ENCODE measurements at regions not wholly inside any gene's neighbourhood (a gene's known extent, or its start where the extent isn't known, plus 50 kb on each side); places are given as distances from the start of the nearest gene placed in this dataset.

DNA sequence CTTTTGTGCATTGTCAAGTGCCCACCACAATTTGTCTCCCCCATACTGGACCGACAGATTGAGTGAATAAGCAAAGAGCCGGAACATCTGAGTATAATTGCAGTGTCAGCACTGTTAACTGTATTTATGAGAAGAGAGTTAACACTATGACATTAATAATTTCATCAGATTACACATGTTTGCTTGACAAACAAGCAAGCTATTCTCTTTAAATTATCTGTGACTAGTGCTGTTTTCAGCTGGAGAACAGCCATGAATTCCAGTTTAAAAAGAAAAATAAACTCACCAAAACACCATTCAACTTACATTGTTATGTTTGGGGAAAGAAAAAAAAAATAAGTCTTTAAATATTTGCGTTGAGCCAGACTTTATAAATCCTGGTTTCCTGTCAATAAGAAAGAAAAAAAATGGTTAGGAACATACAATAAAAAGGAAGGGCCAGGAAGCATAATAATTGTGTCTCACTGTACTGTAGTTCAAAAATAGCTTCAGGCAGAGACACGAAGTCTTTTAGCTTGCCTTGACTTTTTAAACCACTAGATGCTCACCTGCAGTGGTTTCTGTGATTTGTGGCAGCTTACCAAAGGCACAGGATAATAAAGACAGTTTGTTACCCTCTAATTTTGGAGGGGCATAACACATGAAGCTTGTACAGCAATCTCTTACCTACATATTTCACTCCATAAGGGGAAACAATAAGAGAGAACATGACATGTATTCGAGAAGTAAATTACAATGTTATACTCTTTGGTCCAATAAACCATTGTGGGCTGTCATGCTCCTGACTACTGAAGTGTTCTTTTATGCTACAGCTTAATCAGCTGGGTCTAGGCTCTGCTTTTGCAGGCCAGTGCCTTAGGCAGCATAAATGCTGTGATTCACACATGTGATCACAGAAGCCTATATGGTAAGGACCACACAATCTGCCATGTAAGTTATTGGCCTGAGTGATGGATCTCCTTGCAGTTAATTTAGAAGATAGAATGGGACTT lies 302.0 kb upstream of the ADGRL2 start:
- no peaks in the 10 kb centered on the region for H3K79me2 ChIP-seq (ENCODE audit: insufficient read depth, low read length)
- no peak for TF ChIP-seq EZH2 (IDR thresholded peaks at IDR 0.05; ENCODE audit: borderline replicate concordance, low read length)
- TF ChIP-seq, protein P1, sequence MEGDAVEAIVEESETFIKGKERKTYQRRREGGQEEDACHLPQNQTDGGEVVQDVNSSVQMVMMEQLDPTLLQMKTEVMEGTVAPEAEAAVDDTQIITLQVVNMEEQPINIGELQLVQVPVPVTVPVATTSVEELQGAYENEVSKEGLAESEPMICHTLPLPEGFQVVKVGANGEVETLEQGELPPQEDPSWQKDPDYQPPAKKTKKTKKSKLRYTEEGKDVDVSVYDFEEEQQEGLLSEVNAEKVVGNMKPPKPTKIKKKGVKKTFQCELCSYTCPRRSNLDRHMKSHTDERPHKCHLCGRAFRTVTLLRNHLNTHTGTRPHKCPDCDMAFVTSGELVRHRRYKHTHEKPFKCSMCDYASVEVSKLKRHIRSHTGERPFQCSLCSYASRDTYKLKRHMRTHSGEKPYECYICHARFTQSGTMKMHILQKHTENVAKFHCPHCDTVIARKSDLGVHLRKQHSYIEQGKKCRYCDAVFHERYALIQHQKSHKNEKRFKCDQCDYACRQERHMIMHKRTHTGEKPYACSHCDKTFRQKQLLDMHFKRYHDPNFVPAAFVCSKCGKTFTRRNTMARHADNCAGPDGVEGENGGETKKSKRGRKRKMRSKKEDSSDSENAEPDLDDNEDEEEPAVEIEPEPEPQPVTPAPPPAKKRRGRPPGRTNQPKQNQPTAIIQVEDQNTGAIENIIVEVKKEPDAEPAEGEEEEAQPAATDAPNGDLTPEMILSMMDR (IDR thresholded peaks at IDR 0.05; ENCODE audit: low read length) = no peak
- no peaks in the 10 kb centered on the region for H3K27me3 ChIP-seq (ENCODE audit: insufficient read depth, low read length)
- no peaks in the 10 kb centered on the region for H3K4me1 ChIP-seq (ENCODE audit: insufficient read depth, low read length, severe bottlenecking)
- H2AFZ ChIP-seq (ENCODE audit: low read length) = no peak overlapping the region
- H3K9me3 ChIP-seq (ENCODE audit: low read length) = no peaks in the 10 kb centered on the region
- H3K4me3 ChIP-seq (ENCODE audit: low read depth, low read length, poor library complexity, severe bottlenecking) = no peak overlapping the region
- no peak overlapping the region for H3K4me2 ChIP-seq (ENCODE audit: low read length)
- no peak overlapping the region for H3K27ac ChIP-seq (ENCODE audit: low read depth, low read length, poor library complexity, severe bottlenecking)
- no peaks in the 10 kb centered on the region for H3K9me2 ChIP-seq (ENCODE audit: low read depth, low read length)
- no peaks in the 10 kb centered on the region for H3F3A ChIP-seq (ENCODE audit: insufficient read depth, low read length)
- no peak overlapping the region for H3K9ac ChIP-seq (ENCODE audit: low read length)
- H4K20me1 ChIP-seq (ENCODE audit: insufficient read depth, low read length) = no peaks in the 10 kb centered on the region
- H3K36me3 ChIP-seq (ENCODE audit: insufficient read depth, low read length) = no peaks in the 10 kb centered on the region

DNA sequence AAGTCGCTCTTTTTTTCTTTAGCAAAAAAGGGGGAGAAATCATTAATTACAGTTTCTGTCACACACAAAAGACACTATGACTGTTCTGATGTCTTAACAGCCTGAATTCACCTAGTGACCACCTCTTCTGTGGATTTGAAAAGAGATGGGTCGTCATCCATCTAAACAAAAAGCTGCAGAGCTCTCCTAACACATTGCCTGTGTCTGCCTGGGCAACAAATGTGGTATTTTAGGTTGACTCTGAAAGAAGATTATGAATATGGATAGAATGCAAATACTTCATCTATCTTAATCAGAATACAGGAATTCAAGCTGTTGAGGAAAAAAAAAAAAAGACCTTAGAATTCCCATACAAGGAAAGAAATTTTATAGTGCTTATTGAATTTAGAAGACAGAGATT lies 304.4 kb upstream of the ADGRL2 start:
- Histone ChIP-seq H2AFZ (ENCODE audit: low read length) (no peak overlapping the region), H3K4me3 (ENCODE audit: low read depth, low read length, poor library complexity, severe bottlenecking) (no peak overlapping the region), H3K9me2 (ENCODE audit: low read depth, low read length) (no peaks in the 10 kb centered on the region), H3K9ac (ENCODE audit: low read length) (no peak overlapping the region), H3K36me3 (ENCODE audit: insufficient read depth, low read length) (no peaks in the 10 kb centered on the region), H4K20me1 (ENCODE audit: insufficient read depth, low read length) (no peaks in the 10 kb centered on the region), H3K9me3 (ENCODE audit: low read length) (no peaks in the 10 kb centered on the region), H3F3A (ENCODE audit: insufficient read depth, low read length) (no peaks in the 10 kb centered on the region), H3K79me2 (ENCODE audit: insufficient read depth, low read length) (no peaks in the 10 kb centered on the region), H3K27ac (ENCODE audit: low read depth, low read length, poor library complexity, severe bottlenecking) (no peak overlapping the region), H3K27me3 (ENCODE audit: insufficient read depth, low read length) (no peaks in the 10 kb centered on the region), H3K4me1 (ENCODE audit: insufficient read depth, low read length, severe bottlenecking) (no peaks in the 10 kb centered on the region), H3K4me2 (ENCODE audit: low read length) (no peak overlapping the region)
- no peak for TF ChIP-seq EZH2 (IDR thresholded peaks at IDR 0.05; ENCODE audit: borderline replicate concordance, low read length)
- TF ChIP-seq, protein P1 (IDR thresholded peaks at IDR 0.05; ENCODE audit: low read length) = no peak

DNA sequence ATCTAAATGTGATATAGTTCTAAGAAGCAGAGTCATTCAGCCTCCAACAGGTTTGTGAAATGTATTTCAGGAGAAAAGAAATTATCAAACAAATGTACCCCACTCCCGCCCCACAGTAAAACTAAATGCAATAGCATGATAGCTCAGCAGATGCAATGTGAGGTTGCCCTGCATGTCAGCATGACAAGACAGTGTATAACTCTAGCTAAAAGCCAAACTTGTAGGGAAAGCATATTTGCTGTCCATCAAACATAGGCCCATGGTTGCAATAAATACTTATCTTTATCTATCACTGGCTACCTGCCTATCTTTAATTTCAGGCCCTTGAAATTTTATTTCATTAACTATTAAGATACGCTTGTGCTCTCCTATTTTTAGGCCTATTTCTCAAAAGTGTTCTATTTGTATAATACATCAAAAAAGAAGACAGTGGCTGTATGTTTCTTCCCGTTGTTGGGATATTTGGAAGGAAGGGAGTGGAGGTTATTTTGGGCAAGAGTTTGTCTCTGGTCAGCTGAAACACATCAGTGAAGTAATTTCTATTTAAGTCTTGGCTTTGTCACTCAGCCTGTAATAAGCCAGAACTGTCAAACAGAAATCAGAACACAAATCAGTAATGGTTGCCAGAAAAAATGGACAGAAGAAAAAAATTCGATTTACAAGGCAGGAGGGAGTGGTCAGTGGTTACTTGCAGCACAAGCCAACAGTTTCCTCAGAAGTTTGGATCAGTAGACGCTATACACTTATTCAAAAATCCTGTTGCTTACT lies 307.4 kb upstream of the ADGRL2 start:
- no peaks in the 10 kb centered on the region for H3K79me2 ChIP-seq (ENCODE audit: insufficient read depth, low read length)
- no peak overlapping the region for H3K4me2 ChIP-seq (ENCODE audit: low read length)
- H3K9ac ChIP-seq (ENCODE audit: low read length) = no peak overlapping the region
- H3K36me3 ChIP-seq (ENCODE audit: insufficient read depth, low read length) = no peaks in the 10 kb centered on the region
- no peaks in the 10 kb centered on the region for H3F3A ChIP-seq (ENCODE audit: insufficient read depth, low read length)
- no peak overlapping the region for H2AFZ ChIP-seq (ENCODE audit: low read length)
- H3K9me2 ChIP-seq (ENCODE audit: low read depth, low read length) = no peaks in the 10 kb centered on the region
- no peaks in the 10 kb centered on the region for H3K9me3 ChIP-seq (ENCODE audit: low read length)
- H4K20me1 ChIP-seq (ENCODE audit: insufficient read depth, low read length) = no peaks in the 10 kb centered on the region
- TF ChIP-seq EZH2 (IDR thresholded peaks at IDR 0.05; ENCODE audit: borderline replicate concordance, low read length) = no peak
- TF ChIP-seq, protein P1 (IDR thresholded peaks at IDR 0.05; ENCODE audit: low read length) = no peak
- H3K27me3 ChIP-seq (ENCODE audit: insufficient read depth, low read length) = no peaks in the 10 kb centered on the region
- H3K4me3 ChIP-seq (ENCODE audit: low read depth, low read length, poor library complexity, severe bottlenecking) = no peak overlapping the region
- H3K27ac ChIP-seq (ENCODE audit: low read depth, low read length, poor library complexity, severe bottlenecking) = no peak overlapping the region
- no peaks in the 10 kb centered on the region for H3K4me1 ChIP-seq (ENCODE audit: insufficient read depth, low read length, severe bottlenecking)
